IPS-15b (cell line): ENCODE measurements at regions not wholly inside any gene's neighbourhood (a gene's known extent, or its start where the extent isn't known, plus 50 kb on each side); places are given as distances from the start of the nearest gene placed in this dataset.

ENCODE experiments used
- H3K27me3 ChIP-seq: one replicate; pipeline ENCODE4 v1.6.1; 2013; ENCODE audit warnings: low read length; ENCODE audit not compliant: control insufficient read depth, insufficient read depth
- H3K36me3 ChIP-seq: one replicate; pipeline ENCODE4 v1.6.1; 2013; ENCODE audit warnings: low read length; ENCODE audit not compliant: control insufficient read depth, insufficient read depth
- H3K4me1 ChIP-seq: one replicate; pipeline ENCODE4 v1.6.1; 2013; ENCODE audit warnings: mild to moderate bottlenecking, low read length; ENCODE audit not compliant: control insufficient read depth, insufficient read depth
- H3K4me3 ChIP-seq: one replicate; pipeline ENCODE4 v1.5.1; 2013; ENCODE audit warnings: low read depth, low read length
- H3K9ac ChIP-seq: one replicate; pipeline ENCODE4 v1.6.1; 2013; ENCODE audit warnings: low read depth, mild to moderate bottlenecking, low read length
- H3K9me3 ChIP-seq: one replicate; pipeline ENCODE4 v1.6.1; 2013; ENCODE audit warnings: mild to moderate bottlenecking, low read length; ENCODE audit not compliant: control insufficient read depth, insufficient read depth

- no peaks in the 10 kb centered on the region for H3K36me3 ChIP-seq
Measured at GRCh38 chr3:141418751-141419150, 50.4 kb downstream of the ZBTB38 start.

GRCh38 chr3:141419946-141420345 lies 51.6 kb downstream of the ZBTB38 start:
- H3K27me3 ChIP-seq: no peaks in the 10 kb centered on the region
- no peaks in the 10 kb centered on the region for H3K9me3 ChIP-seq
- H3K9ac ChIP-seq: no peak overlapping the region
- no peaks in the 10 kb centered on the region for H3K36me3 ChIP-seq
- H3K4me1 ChIP-seq: no peaks in the 10 kb centered on the region
- no peak overlapping the region for H3K4me3 ChIP-seq

More at GRCh38 chr3:141418751-141419150, 50.4 kb downstream of the ZBTB38 start:
- H3K9me3 ChIP-seq: no peaks in the 10 kb centered on the region
- no peaks in the 10 kb centered on the region for H3K27me3 ChIP-seq
- H3K4me1 ChIP-seq: no peaks in the 10 kb centered on the region
- no peak overlapping the region for H3K4me3 ChIP-seq
- H3K9ac ChIP-seq: no peak overlapping the region

- Histone ChIP-seq H3K9ac (no peak overlapping the region), H3K4me3 (no peak overlapping the region), H3K4me1 (no peaks in the 10 kb centered on the region), H3K27me3 (no peaks in the 10 kb centered on the region), H3K9me3 (no peaks in the 10 kb centered on the region), H3K36me3 (no peaks in the 10 kb centered on the region)
Measured at GRCh38 chr3:141421186-141421585, 52.9 kb downstream of the ZBTB38 start.

- H3K4me1 ChIP-seq: peaks cover 3% of the 10 kb centered on the region
- no peak overlapping the region for H3K9ac ChIP-seq
- H3K36me3 ChIP-seq: no peaks in the 10 kb centered on the region
- H3K27me3 ChIP-seq: no peaks in the 10 kb centered on the region
- no peaks in the 10 kb centered on the region for H3K9me3 ChIP-seq
- no peak overlapping the region for H3K4me3 ChIP-seq
Measured at GRCh38 chr3:141421639-141422319, 53.5 kb downstream of the ZBTB38 start.

- H3K36me3 ChIP-seq: no peaks in the 10 kb centered on the region
- H3K9ac ChIP-seq: no peak overlapping the region
- no peaks in the 10 kb centered on the region for H3K9me3 ChIP-seq
- no peaks in the 10 kb centered on the region for H3K27me3 ChIP-seq
- H3K4me3 ChIP-seq: no peak overlapping the region
- H3K4me1 ChIP-seq: peaks cover 3% of the 10 kb centered on the region
Measured at GRCh38 chr3:141422961-141423582, 54.8 kb downstream of the ZBTB38 start.

GRCh38 chr3:141425523-141426233 lies 57.4 kb downstream of the ZBTB38 start:
- H3K9ac ChIP-seq: no peak overlapping the region
- H3K4me3 ChIP-seq: no peak overlapping the region
- H3K36me3 ChIP-seq: no peaks in the 10 kb centered on the region
- H3K4me1 ChIP-seq: peaks cover 4% of the 10 kb centered on the region
- no peaks in the 10 kb centered on the region for H3K27me3 ChIP-seq
- H3K9me3 ChIP-seq: no peaks in the 10 kb centered on the region

- Histone ChIP-seq H3K4me1 (peaks cover 4% of the 10 kb centered on the region), H3K9me3 (no peaks in the 10 kb centered on the region), H3K4me3 (no peak overlapping the region), H3K9ac (no peak overlapping the region), H3K36me3 (no peaks in the 10 kb centered on the region), H3K27me3 (no peaks in the 10 kb centered on the region)
Measured at GRCh38 chr3:141426404-141427034, 58.2 kb downstream of the ZBTB38 start.

- Histone ChIP-seq H3K27me3 (no peaks in the 10 kb centered on the region), H3K36me3 (no peaks in the 10 kb centered on the region), H3K9me3 (no peaks in the 10 kb centered on the region), H3K9ac (no peak overlapping the region), H3K4me3 (no peak overlapping the region), H3K4me1 (peaks cover 4% of the 10 kb centered on the region)
Measured at GRCh38 chr3:141427764-141428163, 59.1 kb upstream of the RASA2 start.

- no peaks in the 10 kb centered on the region for H3K36me3 ChIP-seq
- H3K9me3 ChIP-seq: no peaks in the 10 kb centered on the region
- H3K27me3 ChIP-seq: no peaks in the 10 kb centered on the region
- H3K9ac ChIP-seq: no peak overlapping the region
- H3K4me3 ChIP-seq: no peak overlapping the region
- H3K4me1 ChIP-seq: peaks cover 4% of the 10 kb centered on the region
Measured at GRCh38 chr3:141429371-141430035, 57.3 kb upstream of the RASA2 start.

- Histone ChIP-seq H3K9ac (no peak overlapping the region), H3K9me3 (no peaks in the 10 kb centered on the region), H3K4me3 (no peak overlapping the region), H3K36me3 (no peaks in the 10 kb centered on the region), H3K4me1 (peaks cover 4% of the 10 kb centered on the region), H3K27me3 (no peaks in the 10 kb centered on the region)
Measured at GRCh38 chr3:141430316-141430715, 56.5 kb upstream of the RASA2 start.
